SK-N-SH treated with all-trans-retinoic acid at 6 μM for 48 hours (cell line): ENCODE measurements at regions not wholly inside any gene's neighbourhood (a gene's known extent, or its start where the extent isn't known, plus 50 kb on each side); places are given as distances from the start of the nearest gene placed in this dataset.

Experiments
- ARNTL ChIP-seq: fragments of 450-650 bp; formaldehyde crosslinking; IDR thresholded peaks from 2 replicates; pipeline ENCODE4 v1.5.0; 2020; ENCODE audit warnings: low read depth, mild to moderate bottlenecking, moderate library complexity, borderline replicate concordance
- BACH2 ChIP-seq: fragments of 250-450 bp; sonication (Bioruptor Pico); IDR thresholded peaks from 2 replicates; pipeline ENCODE4 v1.9.0; 2021; ENCODE audit warnings: mild to moderate bottlenecking, borderline replicate concordance
- CREB5 ChIP-seq: fragments of 250-450 bp; sonication (Bioruptor Pico); IDR thresholded peaks from 2 replicates; pipeline ENCODE4 v1.5.1; 2020; ENCODE audit warnings: low read depth, mild to moderate bottlenecking, moderate library complexity
- ESRRG ChIP-seq: fragments of 250-450 bp; sonication (Bioruptor Pico); IDR thresholded peaks from 2 replicates; pipeline ENCODE4 v1.6.1; 2021; ENCODE audit warnings: mild to moderate bottlenecking
- GLIS3 ChIP-seq: fragments of 250-450 bp; sonication (Bioruptor Pico); IDR thresholded peaks from 2 replicates; pipeline ENCODE4 v1.5.0; 2020; ENCODE audit warnings: mild to moderate bottlenecking, moderate library complexity
- PATZ1 ChIP-seq: fragments of 250-450 bp; sonication (Bioruptor Pico); IDR thresholded peaks from 2 replicates; pipeline ENCODE4 v1.8.0; 2020; ENCODE audit warnings: mild to moderate bottlenecking, moderate library complexity, borderline replicate concordance
- RARB ChIP-seq: fragments of 250-450 bp; sonication (Bioruptor Pico); IDR thresholded peaks from 2 replicates; pipeline ENCODE4 v1.8.0; 2021; ENCODE audit warnings: mild to moderate bottlenecking, moderate library complexity
- TCF4 ChIP-seq: fragments of 250-450 bp; sonication (Bioruptor Pico); IDR thresholded peaks from 2 replicates; pipeline ENCODE4 v1.8.0; 2021; ENCODE audit warnings: mild to moderate bottlenecking, moderate library complexity, borderline replicate concordance
- ZC3H10 ChIP-seq: fragments of 250-450 bp; sonication (Bioruptor Pico); IDR thresholded peaks from 2 replicates; pipeline ENCODE4 v1.5.1; 2021; ENCODE audit warnings: mild to moderate bottlenecking, moderate library complexity
- TF ChIP-seq, protein P1 (sequence below): fragments of 250-450 bp; sonication (Bioruptor Pico); IDR thresholded peaks from 2 replicates; pipeline ENCODE4 v1.5.0; 2020; ENCODE audit warnings: mild to moderate bottlenecking, moderate library complexity

DNA sequence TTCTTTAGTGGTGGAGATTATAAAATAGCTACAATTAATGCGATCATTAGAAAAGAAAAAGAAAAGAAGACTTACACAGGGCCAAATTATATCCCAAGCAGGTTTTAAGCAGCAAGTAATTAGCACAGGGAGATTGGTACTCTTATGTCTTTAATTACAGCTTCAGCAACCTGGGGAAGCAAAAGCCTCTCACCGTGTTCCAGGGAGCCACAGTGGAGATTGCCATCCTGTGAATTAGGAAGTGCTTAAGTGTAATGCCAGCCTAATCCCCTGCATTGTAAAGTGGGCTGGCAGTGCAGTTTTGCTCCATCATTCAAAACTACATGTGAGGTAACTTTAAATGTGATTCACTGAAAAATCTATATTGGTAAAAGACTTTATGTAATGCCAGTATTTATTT lies 533.5 kb upstream of the COBL start:
- TF ChIP-seq BACH2 (CRISPR knock-in tag) (no peak), PATZ1 (no peak), RARB (CRISPR knock-in tag) (no peak), ZC3H10 (no peak), GLIS3 (CRISPR knock-in tag) (no peak), TCF4 (CRISPR knock-in tag) (no peak), CREB5 (CRISPR knock-in tag) (no peak), ARNTL (CRISPR knock-in tag) (no peak), ESRRG (no peak)
- TF ChIP-seq, protein P1, sequence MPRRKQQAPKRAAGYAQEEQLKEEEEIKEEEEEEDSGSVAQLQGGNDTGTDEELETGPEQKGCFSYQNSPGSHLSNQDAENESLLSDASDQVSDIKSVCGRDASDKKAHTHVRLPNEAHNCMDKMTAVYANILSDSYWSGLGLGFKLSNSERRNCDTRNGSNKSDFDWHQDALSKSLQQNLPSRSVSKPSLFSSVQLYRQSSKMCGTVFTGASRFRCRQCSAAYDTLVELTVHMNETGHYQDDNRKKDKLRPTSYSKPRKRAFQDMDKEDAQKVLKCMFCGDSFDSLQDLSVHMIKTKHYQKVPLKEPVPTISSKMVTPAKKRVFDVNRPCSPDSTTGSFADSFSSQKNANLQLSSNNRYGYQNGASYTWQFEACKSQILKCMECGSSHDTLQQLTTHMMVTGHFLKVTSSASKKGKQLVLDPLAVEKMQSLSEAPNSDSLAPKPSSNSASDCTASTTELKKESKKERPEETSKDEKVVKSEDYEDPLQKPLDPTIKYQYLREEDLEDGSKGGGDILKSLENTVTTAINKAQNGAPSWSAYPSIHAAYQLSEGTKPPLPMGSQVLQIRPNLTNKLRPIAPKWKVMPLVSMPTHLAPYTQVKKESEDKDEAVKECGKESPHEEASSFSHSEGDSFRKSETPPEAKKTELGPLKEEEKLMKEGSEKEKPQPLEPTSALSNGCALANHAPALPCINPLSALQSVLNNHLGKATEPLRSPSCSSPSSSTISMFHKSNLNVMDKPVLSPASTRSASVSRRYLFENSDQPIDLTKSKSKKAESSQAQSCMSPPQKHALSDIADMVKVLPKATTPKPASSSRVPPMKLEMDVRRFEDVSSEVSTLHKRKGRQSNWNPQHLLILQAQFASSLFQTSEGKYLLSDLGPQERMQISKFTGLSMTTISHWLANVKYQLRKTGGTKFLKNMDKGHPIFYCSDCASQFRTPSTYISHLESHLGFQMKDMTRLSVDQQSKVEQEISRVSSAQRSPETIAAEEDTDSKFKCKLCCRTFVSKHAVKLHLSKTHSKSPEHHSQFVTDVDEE (CRISPR knock-in tag): no peak
